ENCODE measurements at regions not wholly inside any gene's neighbourhood (a gene's known extent, or its start where the extent isn't known, plus 50 kb on each side); places are given as distances from the start of the nearest gene placed in this dataset.

- Histone ChIP-seq H3K9me3 (no peaks in the 10 kb centered on the region), H3K4me1 (no peaks in the 10 kb centered on the region), H3K36me3 (no peaks in the 10 kb centered on the region), H3K27ac (no peak overlapping the region), H3K4me3 (no peak overlapping the region), H3K27me3 (no peaks in the 10 kb centered on the region)
- DNase-seq (ENCODE audit: extremely low spot score in 2 of 2): peak in 1 of 2 donors; percentile 52
- intact Hi-C loops (cut with DNase I): no loop called here
- TF ChIP-seq, protein P1, sequence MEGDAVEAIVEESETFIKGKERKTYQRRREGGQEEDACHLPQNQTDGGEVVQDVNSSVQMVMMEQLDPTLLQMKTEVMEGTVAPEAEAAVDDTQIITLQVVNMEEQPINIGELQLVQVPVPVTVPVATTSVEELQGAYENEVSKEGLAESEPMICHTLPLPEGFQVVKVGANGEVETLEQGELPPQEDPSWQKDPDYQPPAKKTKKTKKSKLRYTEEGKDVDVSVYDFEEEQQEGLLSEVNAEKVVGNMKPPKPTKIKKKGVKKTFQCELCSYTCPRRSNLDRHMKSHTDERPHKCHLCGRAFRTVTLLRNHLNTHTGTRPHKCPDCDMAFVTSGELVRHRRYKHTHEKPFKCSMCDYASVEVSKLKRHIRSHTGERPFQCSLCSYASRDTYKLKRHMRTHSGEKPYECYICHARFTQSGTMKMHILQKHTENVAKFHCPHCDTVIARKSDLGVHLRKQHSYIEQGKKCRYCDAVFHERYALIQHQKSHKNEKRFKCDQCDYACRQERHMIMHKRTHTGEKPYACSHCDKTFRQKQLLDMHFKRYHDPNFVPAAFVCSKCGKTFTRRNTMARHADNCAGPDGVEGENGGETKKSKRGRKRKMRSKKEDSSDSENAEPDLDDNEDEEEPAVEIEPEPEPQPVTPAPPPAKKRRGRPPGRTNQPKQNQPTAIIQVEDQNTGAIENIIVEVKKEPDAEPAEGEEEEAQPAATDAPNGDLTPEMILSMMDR (IDR thresholded peaks at IDR 0.05): no peak
- TF ChIP-seq POLR2AphosphoS5 (IDR thresholded peaks at IDR 0.05; ENCODE audit: insufficient read depth in 1 of 2, low read depth in 1 of 2) (no peak), POLR2A (IDR thresholded peaks at IDR 0.05) (no peak)
Measured at GRCh38 chr2:29974086-29974485, 52.7 kb upstream of the ALK start.

DNA sequence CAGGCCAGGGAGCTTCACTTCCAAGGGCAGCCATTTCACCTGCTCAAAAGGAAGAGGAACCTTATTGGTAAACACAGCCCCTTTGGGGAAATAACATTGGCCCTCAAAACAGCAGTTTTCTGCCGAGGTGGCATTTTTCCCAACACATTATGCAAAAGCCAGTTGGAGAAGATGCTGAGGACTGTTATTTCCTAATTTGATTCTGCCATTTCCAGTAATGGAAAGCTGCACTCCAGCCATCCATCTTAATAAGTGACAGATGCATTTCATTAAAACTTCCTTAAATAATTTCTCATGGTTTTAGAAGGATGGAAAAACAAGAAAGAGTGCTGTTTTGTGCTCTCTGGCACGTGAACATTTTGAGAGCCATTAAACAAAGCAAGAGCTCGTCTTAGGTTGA is 55.9 kb upstream of the ALK start:
- H3K9me3 ChIP-seq: no peaks in the 10 kb centered on the region
- H3K27ac ChIP-seq: no peak overlapping the region
- H3K27me3 ChIP-seq: no peaks in the 10 kb centered on the region
- no peaks in the 10 kb centered on the region for H3K4me1 ChIP-seq
- intact Hi-C loops (cut with DNase I): no loop called here
- H3K36me3 ChIP-seq: no peaks in the 10 kb centered on the region
- no peak overlapping the region for H3K4me3 ChIP-seq
- TF ChIP-seq POLR2A (IDR thresholded peaks at IDR 0.05) (no peak), POLR2AphosphoS5 (IDR thresholded peaks at IDR 0.05; ENCODE audit: insufficient read depth in 1 of 2, low read depth in 1 of 2) (no peak)
- TF ChIP-seq, protein P1 (IDR thresholded peaks at IDR 0.05): no peak
- DNase-seq (ENCODE audit: extremely low spot score in 2 of 2): no peak

- Histone ChIP-seq H3K4me1 (no peaks in the 10 kb centered on the region), H3K27me3 (no peaks in the 10 kb centered on the region), H3K27ac (no peak overlapping the region), H3K36me3 (no peaks in the 10 kb centered on the region), H3K4me3 (no peak overlapping the region), H3K9me3 (no peaks in the 10 kb centered on the region)
- intact Hi-C loops (cut with DNase I): no loop called here
- TF ChIP-seq, protein P1 (IDR thresholded peaks at IDR 0.05): no peak
- TF ChIP-seq POLR2A (IDR thresholded peaks at IDR 0.05) (no peak), POLR2AphosphoS5 (IDR thresholded peaks at IDR 0.05; ENCODE audit: insufficient read depth in 1 of 2, low read depth in 1 of 2) (no peak)
- peak in 1 of 2 donors; percentile 60 for DNase-seq (ENCODE audit: extremely low spot score in 2 of 2)
Measured at GRCh38 chr2:29981402-29981801, 60.0 kb upstream of the ALK start.

DNA sequence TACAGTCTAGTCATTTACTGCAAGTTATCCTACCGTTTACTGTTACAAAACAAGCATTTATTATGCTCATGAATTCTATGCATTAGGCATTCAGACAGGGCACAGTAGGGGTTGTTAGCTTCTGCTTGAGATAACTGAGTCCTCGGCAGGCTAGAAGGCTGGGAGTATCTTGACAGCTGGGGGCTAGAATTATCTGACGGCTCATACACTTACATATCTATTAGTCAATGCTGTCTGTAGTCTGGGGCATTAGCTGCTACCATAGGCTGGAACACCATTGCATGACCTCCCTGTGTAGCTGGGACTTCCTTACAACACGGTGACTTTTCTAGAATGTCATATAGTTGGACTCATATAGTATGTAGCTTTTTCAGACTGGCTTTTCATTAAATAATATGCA is 61.9 kb upstream of the ALK start:
- Histone ChIP-seq H3K36me3 (no peaks in the 10 kb centered on the region), H3K9me3 (no peaks in the 10 kb centered on the region), H3K27me3 (no peaks in the 10 kb centered on the region), H3K4me1 (no peaks in the 10 kb centered on the region), H3K27ac (no peak overlapping the region), H3K4me3 (no peak overlapping the region)
- no peak for TF ChIP-seq POLR2AphosphoS5 (IDR thresholded peaks at IDR 0.05; ENCODE audit: insufficient read depth in 1 of 2, low read depth in 1 of 2)
- TF ChIP-seq, protein P1 (IDR thresholded peaks at IDR 0.05): no peak
- no peak for TF ChIP-seq POLR2A (IDR thresholded peaks at IDR 0.05)
- DNase-seq (ENCODE audit: extremely low spot score in 2 of 2): peak in 1 of 2 donors; percentile 5
- intact Hi-C loops (cut with DNase I): no loop called here

DNA sequence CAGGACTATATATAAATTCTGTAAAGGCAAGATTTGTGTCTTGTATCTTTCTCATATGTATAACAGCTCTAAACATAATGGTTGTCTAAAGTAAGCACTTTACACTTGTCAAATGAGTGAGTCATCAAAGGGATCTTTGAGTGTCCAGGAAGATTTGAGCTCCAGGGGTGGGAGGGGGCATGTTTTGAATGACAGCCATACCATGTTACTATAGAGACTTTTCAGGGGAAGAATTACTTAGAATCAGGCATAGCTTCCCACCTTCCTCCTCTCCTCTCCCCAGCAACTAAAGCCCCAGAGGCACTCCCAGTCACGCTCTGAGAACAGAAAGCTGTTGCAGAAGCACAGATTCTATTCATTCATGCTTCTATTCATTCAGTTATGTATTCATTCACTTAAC is 65.8 kb upstream of the ALK start:
- Histone ChIP-seq H3K27me3 (no peaks in the 10 kb centered on the region), H3K4me3 (no peak overlapping the region), H3K27ac (no peak overlapping the region), H3K36me3 (no peaks in the 10 kb centered on the region), H3K9me3 (no peaks in the 10 kb centered on the region), H3K4me1 (no peaks in the 10 kb centered on the region)
- TF ChIP-seq, protein P1 (IDR thresholded peaks at IDR 0.05): no peak
- no peak for TF ChIP-seq POLR2AphosphoS5 (IDR thresholded peaks at IDR 0.05; ENCODE audit: insufficient read depth in 1 of 2, low read depth in 1 of 2)
- no peak for TF ChIP-seq POLR2A (IDR thresholded peaks at IDR 0.05)
- intact Hi-C loops (cut with DNase I): no loop called here
- DNase-seq (ENCODE audit: extremely low spot score in 2 of 2): no peak
